ENCODE measurements at regions not wholly inside any gene's neighbourhood (a gene's known extent, or its start where the extent isn't known, plus 50 kb on each side); places are given as distances from the start of the nearest gene placed in this dataset.

DNA sequence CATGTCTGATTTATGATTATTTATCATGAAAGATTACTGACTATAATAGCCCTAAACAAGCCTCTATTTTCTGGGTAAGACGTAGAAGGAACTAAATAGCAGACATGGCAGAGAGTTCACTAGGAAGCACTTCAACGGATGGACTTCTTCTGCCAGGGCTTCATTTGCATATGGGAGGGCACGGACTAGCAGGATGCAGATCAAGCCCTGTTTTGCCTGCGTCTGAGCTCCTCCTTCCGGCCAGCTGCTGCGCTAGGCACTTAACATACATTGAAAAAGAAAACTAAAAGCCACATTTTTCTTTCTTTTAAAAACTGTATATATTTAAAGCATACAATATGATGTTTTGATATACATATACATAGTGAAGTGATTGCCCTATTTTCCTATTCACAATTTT is 340.0 kb upstream of the MEX3C start:
- TF ChIP-seq EP300 (IDR thresholded peaks at IDR 0.05) (no peak), POLR2A (IDR thresholded peaks at IDR 0.05) (no peak), POLR2AphosphoS5 (IDR thresholded peaks at IDR 0.05) (no peak)
- TF ChIP-seq, protein P1, sequence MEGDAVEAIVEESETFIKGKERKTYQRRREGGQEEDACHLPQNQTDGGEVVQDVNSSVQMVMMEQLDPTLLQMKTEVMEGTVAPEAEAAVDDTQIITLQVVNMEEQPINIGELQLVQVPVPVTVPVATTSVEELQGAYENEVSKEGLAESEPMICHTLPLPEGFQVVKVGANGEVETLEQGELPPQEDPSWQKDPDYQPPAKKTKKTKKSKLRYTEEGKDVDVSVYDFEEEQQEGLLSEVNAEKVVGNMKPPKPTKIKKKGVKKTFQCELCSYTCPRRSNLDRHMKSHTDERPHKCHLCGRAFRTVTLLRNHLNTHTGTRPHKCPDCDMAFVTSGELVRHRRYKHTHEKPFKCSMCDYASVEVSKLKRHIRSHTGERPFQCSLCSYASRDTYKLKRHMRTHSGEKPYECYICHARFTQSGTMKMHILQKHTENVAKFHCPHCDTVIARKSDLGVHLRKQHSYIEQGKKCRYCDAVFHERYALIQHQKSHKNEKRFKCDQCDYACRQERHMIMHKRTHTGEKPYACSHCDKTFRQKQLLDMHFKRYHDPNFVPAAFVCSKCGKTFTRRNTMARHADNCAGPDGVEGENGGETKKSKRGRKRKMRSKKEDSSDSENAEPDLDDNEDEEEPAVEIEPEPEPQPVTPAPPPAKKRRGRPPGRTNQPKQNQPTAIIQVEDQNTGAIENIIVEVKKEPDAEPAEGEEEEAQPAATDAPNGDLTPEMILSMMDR (IDR thresholded peaks at IDR 0.05): no peak

GRCh38 chr18:51540562-51540961 is 343.1 kb upstream of the MEX3C start:
- TF ChIP-seq, protein P1 (IDR thresholded peaks at IDR 0.05): no peak
- TF ChIP-seq POLR2A (IDR thresholded peaks at IDR 0.05) (no peak), POLR2AphosphoS5 (IDR thresholded peaks at IDR 0.05) (no peak), EP300 (IDR thresholded peaks at IDR 0.05) (no peak)
- no peaks in the 10 kb centered on the region for H3K9me3 ChIP-seq
- H3K4me3 ChIP-seq: no peak overlapping the region
- WGBS, 5 donors: 93 to 100% (median 95%) methylated on average over 1 of the region's 1 CpG
- peaks cover 0 to 5% (median 0%) of the 10 kb centered on the region in 4 donors for H3K4me1 ChIP-seq
- no peak overlapping the region for H3K27ac ChIP-seq
- no peaks in the 10 kb centered on the region for H3K36me3 ChIP-seq
- intact Hi-C loops (cut with DNase I; ENCODE audit: low total_unique reads): no loop called here
- no peak for DNase-seq
- no peaks in the 10 kb centered on the region for H3K27me3 ChIP-seq

More for the DNA sequence above, 340.0 kb upstream of the MEX3C start:
- H3K36me3 ChIP-seq: no peaks in the 10 kb centered on the region
- H3K4me1 ChIP-seq: peaks cover 0 to 5% (median 0%) of the 10 kb centered on the region in 4 donors
- no peaks in the 10 kb centered on the region for H3K27me3 ChIP-seq
- intact Hi-C loops (cut with DNase I; ENCODE audit: low total_unique reads): no loop called here
- no peak overlapping the region for H3K4me3 ChIP-seq
- 5 to 12% (median 6%) methylated on average over 6 of the region's 6 CpGs for WGBS, 5 donors
- H3K27ac ChIP-seq: no peak overlapping the region
- peak in 1 of 2 donors; percentile 73 for DNase-seq
- H3K9me3 ChIP-seq: no peaks in the 10 kb centered on the region

DNA sequence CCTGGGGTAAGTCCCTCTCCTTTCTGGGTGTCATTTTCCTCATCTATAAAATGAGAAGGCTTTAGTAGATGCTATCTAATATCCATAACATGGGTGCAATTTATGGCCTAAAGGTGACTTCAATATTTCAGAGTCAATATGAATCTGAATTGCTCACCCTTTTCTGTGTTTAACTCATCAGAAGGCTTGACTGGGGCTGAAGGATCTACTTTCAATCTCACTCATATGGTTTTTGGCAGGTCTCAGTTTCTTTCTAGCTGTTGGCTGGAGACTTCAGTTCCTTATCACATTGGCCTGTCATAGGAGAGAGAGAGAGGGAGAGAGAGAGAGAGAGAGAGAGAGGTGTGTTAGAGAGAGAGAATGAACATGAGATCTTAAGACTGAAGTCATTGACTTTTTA is 343.7 kb upstream of the MEX3C start:
- intact Hi-C loops (cut with DNase I; ENCODE audit: low total_unique reads): no loop called here
- Histone ChIP-seq H3K27me3 (no peaks in the 10 kb centered on the region), H3K4me1 (peaks cover 0 to 5% (median 0%) of the 10 kb centered on the region in 4 donors), H3K4me3 (no peak overlapping the region), H3K9me3 (no peaks in the 10 kb centered on the region), H3K36me3 (no peaks in the 10 kb centered on the region), H3K27ac (no peak overlapping the region)
- DNase-seq: no peak
- TF ChIP-seq, protein P1 (IDR thresholded peaks at IDR 0.05): no peak
- TF ChIP-seq POLR2A (IDR thresholded peaks at IDR 0.05): no peak
- no peak for TF ChIP-seq EP300 (IDR thresholded peaks at IDR 0.05)

- 58 to 76% (median 76%) methylated on average over 1 of the region's 1 CpG for WGBS, 5 donors
- TF ChIP-seq EP300 (IDR thresholded peaks at IDR 0.05) (no peak), POLR2A (IDR thresholded peaks at IDR 0.05) (no peak), POLR2AphosphoS5 (IDR thresholded peaks at IDR 0.05) (no peak)
- TF ChIP-seq, protein P1 (IDR thresholded peaks at IDR 0.05): no peak
- peak in 1 of 2 donors; percentile 17 for DNase-seq
- intact Hi-C loops (cut with DNase I; ENCODE audit: low total_unique reads): no loop called here
- Histone ChIP-seq H3K9me3 (no peaks in the 10 kb centered on the region), H3K27ac (no peak overlapping the region), H3K4me1 (no peaks in the 10 kb centered on the region), H3K27me3 (no peaks in the 10 kb centered on the region), H3K4me3 (no peak overlapping the region), H3K36me3 (no peaks in the 10 kb centered on the region)
Observed at GRCh38 chr18:51543658-51544155, 346.2 kb upstream of the MEX3C start.

Measured in stomach (tissue), 8 donors.